ENCODE measurements at regions not wholly inside any gene's neighbourhood (a gene's known extent, or its start where the extent isn't known, plus 50 kb on each side); places are given as distances from the start of the nearest gene placed in this dataset.

- no peak overlapping the region for H3K4me3 ChIP-seq
- no peak overlapping the region for H3K27ac ChIP-seq
- ATAC-seq (no peak), DNase-seq (no peak)
- no peaks in the 10 kb centered on the region for H3K4me1 ChIP-seq
- no peaks in the 10 kb centered on the region for H3K9me3 ChIP-seq
- no peak for TF ChIP-seq CTCF (IDR thresholded peaks at IDR 0.05)
- intact Hi-C loops (cut with DNase I): no loop called here
- no peaks in the 10 kb centered on the region for H3K36me3 ChIP-seq
- peaks cover 29% of the 10 kb centered on the region for H3K27me3 ChIP-seq (ENCODE audit: low read depth)
These were observed 198.7 kb downstream of the TFAP2C start for GRCh38 chr20:56827763-56828162.

DNA sequence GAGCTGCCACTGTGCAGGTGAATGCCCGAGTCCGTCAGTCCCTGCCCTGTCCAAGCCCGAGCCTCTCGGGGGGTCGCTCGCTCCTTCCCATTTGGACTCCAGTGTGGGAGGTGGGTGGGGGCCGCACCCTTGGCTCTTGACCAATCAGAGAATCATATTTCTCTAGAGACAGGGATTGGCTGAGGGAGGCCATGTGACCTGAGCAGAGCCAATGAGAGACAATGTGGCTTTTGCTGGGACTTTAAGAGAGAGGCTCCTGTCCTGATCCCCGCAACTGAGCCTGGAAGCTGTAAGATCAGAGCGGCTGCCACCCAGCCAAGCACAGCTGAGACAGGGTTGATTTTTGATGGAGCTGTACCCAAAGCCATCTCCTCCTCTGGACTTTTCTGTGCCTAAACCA is 199.3 kb downstream of the TFAP2C start:
- ATAC-seq: no peak
- H3K27me3 ChIP-seq (ENCODE audit: low read depth): peaks cover 35% of the 10 kb centered on the region
- intact Hi-C loops (cut with DNase I): no loop called here
- H3K36me3 ChIP-seq: no peaks in the 10 kb centered on the region
- TF ChIP-seq CTCF (IDR thresholded peaks at IDR 0.05): no peak
- no peak overlapping the region for H3K27ac ChIP-seq
- no peak for DNase-seq
- H3K4me3 ChIP-seq: no peak overlapping the region
- H3K4me1 ChIP-seq: no peaks in the 10 kb centered on the region
- H3K9me3 ChIP-seq: no peaks in the 10 kb centered on the region

- no peaks in the 10 kb centered on the region for H3K9me3 ChIP-seq
- DNase-seq: no peak
- ATAC-seq: no peak
- TF ChIP-seq CTCF (IDR thresholded peaks at IDR 0.05): no peak
- peaks cover 38% of the 10 kb centered on the region for H3K27me3 ChIP-seq (ENCODE audit: low read depth)
- H3K27ac ChIP-seq: no peak overlapping the region
- no peaks in the 10 kb centered on the region for H3K4me1 ChIP-seq
- H3K4me3 ChIP-seq: no peak overlapping the region
- H3K36me3 ChIP-seq: no peaks in the 10 kb centered on the region
- intact Hi-C loops (cut with DNase I): no loop called here
These were observed 200.8 kb downstream of the TFAP2C start for GRCh38 chr20:56829788-56830385.

GRCh38 chr20:56831795-56832194 is 202.7 kb downstream of the TFAP2C start:
- DNase-seq: no peak
- Histone ChIP-seq H3K27ac (no peak overlapping the region), H3K4me1 (no peaks in the 10 kb centered on the region), H3K27me3 (ENCODE audit: low read depth) (peaks cover 45% of the 10 kb centered on the region), H3K36me3 (no peaks in the 10 kb centered on the region), H3K9me3 (no peaks in the 10 kb centered on the region), H3K4me3 (no peak overlapping the region)
- TF ChIP-seq CTCF (IDR thresholded peaks at IDR 0.05): no peak
- ATAC-seq: no peak
- intact Hi-C loops (cut with DNase I): no loop called here

DNA sequence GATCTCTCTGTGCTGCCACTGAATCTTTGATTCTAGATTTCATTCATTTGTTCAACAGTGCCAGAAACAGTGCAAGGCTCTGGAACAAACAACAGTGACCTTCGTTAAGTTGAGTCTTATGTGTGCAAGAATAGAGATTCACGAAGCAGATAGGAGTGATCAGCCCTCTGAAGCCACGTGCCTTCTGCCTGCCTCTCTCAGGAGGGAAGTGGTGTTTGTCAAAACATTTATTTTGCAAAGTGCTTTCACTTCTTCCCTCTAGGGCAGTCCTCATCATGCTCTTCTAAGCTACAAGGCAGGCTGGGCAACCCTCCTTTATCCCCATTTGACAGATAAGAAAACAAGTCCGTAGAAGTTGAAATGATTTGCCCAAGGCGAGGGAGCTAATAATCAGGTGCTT is 204.3 kb downstream of the TFAP2C start:
- intact Hi-C loops (cut with DNase I): no loop called here
- peaks cover 34% of the 10 kb centered on the region for H3K27me3 ChIP-seq (ENCODE audit: low read depth)
- DNase-seq: no peak
- no peaks in the 10 kb centered on the region for H3K36me3 ChIP-seq
- H3K4me3 ChIP-seq: no peak overlapping the region
- no peaks in the 10 kb centered on the region for H3K9me3 ChIP-seq
- ATAC-seq: no peak
- H3K4me1 ChIP-seq: no peaks in the 10 kb centered on the region
- H3K27ac ChIP-seq: no peak overlapping the region
- no peak for TF ChIP-seq CTCF (IDR thresholded peaks at IDR 0.05)

All from lower lobe of right lung (tissue), 2 donors.